DND-41 (cell line): ENCODE measurements at regions not wholly inside any gene's neighbourhood (a gene's known extent, or its start where the extent isn't known, plus 50 kb on each side); places are given as distances from the start of the nearest gene placed in this dataset.

ENCODE experiments used
- ATAC-seq: fragments of 200-7000 bp; cut with Tn5 transposase; 3 replicates; pipeline ENCODE4 v1.9.1; 2021; ENCODE audit warnings: low read depth; ENCODE audit not compliant: insufficient read depth
- DNase-seq: peaks from one replicate; pipeline ENCODE4 v3.0.0-alpha.2; 2020
- H2AFZ ChIP-seq: 2 replicates; pipeline ENCODE4 v1.6.0; 2012; ENCODE audit warnings: low read depth, low read length
- H3K27ac ChIP-seq: 2 replicates; pipeline ENCODE4 v1.5.1; 2012; ENCODE audit warnings: low read length, inconsistent platforms
- H3K27me3 ChIP-seq: fragments of 200-600 bp; sonication (generic); 2 replicates; pipeline ENCODE4 v1.6.0; 2012; ENCODE audit warnings: low read length, mild to moderate bottlenecking, inconsistent platforms; ENCODE audit not compliant: insufficient read depth, poor library complexity
- H3K36me3 ChIP-seq: 2 replicates; pipeline ENCODE4 v1.5.1; 2012; ENCODE audit warnings: low read length, inconsistent platforms; ENCODE audit not compliant: insufficient read depth
- H3K4me1 ChIP-seq: 2 replicates; pipeline ENCODE4 v1.5.1; 2012; ENCODE audit warnings: mild to moderate bottlenecking, low read length; ENCODE audit not compliant: insufficient read depth
- H3K4me2 ChIP-seq: 2 replicates; pipeline ENCODE4 v1.6.0; 2012; ENCODE audit warnings: mild to moderate bottlenecking, moderate library complexity, low read length, inconsistent platforms; ENCODE audit not compliant: insufficient read depth
- H3K4me3 ChIP-seq, 2 experiments: fragments of 200-600 bp in 1 of 2; shearing (Covaris generic) in 1 of 2; 2 replicates each; pipeline ENCODE4 v1.5.1; 2012 to 2016; ENCODE audit warnings: inconsistent platforms in 2 of 2, low read length in 2 of 2, mild to moderate bottlenecking in 2 of 2, low read depth in 1 of 2, moderate library complexity in 1 of 2
- H3K79me2 ChIP-seq: 2 replicates; pipeline ENCODE4 v1.6.0; 2012; ENCODE audit warnings: low read length, inconsistent platforms; ENCODE audit not compliant: insufficient read depth
- H3K9ac ChIP-seq: 2 replicates; pipeline ENCODE4 v1.6.0; 2012; ENCODE audit warnings: low read depth, mild to moderate bottlenecking, inconsistent platforms, low read length, moderate library complexity
- H3K9me3 ChIP-seq: 2 replicates; pipeline ENCODE4 v1.5.1; 2012; ENCODE audit warnings: low read length, moderate library complexity, mild to moderate bottlenecking, inconsistent platforms; ENCODE audit not compliant: insufficient read depth, severe bottlenecking
- H4K20me1 ChIP-seq: 2 replicates; pipeline ENCODE4 v1.6.0; 2012; ENCODE audit warnings: low read length; ENCODE audit not compliant: insufficient read depth
- EZH2 ChIP-seq: IDR thresholded peaks from 3 replicates; pipeline ENCODE4 v1.6.1; 2012; ENCODE audit warnings: borderline replicate concordance, low read depth, mild to moderate bottlenecking, moderate library complexity, low read length, inconsistent platforms; ENCODE audit not compliant: severe bottlenecking
- TF ChIP-seq, protein P1 (sequence below): IDR thresholded peaks from 2 replicates; pipeline ENCODE4 v1.5.1; 2012; ENCODE audit warnings: borderline replicate concordance, low read length, moderate library complexity, mild to moderate bottlenecking; ENCODE audit not compliant: poor library complexity, severe bottlenecking; ENCODE audit errors: extremely low read depth

DNA sequence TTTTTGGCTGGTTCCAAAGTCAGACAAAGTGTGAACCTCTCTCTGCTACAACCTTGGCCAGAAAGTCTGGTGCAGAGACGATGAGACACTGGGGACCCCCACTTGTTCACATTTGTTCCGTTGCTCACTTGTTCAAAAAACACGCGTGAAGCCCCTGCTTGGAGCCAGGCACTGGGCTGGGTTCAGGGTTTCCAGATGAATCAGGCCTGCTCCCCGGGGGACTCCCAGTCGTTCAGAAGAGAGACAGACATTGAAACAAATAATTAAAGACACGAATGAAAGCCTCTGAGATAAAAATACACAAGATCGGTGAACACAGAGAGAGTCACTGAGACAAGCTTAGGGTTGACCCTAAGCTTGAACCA, 101.5 kb upstream of the RUNX3 start:
- Histone ChIP-seq H3K36me3 (no peaks in the 10 kb centered on the region), H3K9ac (no peak overlapping the region), H3K4me1 (no peaks in the 10 kb centered on the region), H3K27ac (no peak overlapping the region), H2AFZ (no peak overlapping the region), H3K4me2 (no peak overlapping the region), H3K79me2 (no peaks in the 10 kb centered on the region), H3K9me3 (no peaks in the 10 kb centered on the region), H4K20me1 (no peaks in the 10 kb centered on the region; the same call in 1 of the 2 replicates), H3K4me3 (no peak overlapping the region), H3K27me3 (no peaks in the 10 kb centered on the region)
- no peak for ATAC-seq
- TF ChIP-seq, protein P1, sequence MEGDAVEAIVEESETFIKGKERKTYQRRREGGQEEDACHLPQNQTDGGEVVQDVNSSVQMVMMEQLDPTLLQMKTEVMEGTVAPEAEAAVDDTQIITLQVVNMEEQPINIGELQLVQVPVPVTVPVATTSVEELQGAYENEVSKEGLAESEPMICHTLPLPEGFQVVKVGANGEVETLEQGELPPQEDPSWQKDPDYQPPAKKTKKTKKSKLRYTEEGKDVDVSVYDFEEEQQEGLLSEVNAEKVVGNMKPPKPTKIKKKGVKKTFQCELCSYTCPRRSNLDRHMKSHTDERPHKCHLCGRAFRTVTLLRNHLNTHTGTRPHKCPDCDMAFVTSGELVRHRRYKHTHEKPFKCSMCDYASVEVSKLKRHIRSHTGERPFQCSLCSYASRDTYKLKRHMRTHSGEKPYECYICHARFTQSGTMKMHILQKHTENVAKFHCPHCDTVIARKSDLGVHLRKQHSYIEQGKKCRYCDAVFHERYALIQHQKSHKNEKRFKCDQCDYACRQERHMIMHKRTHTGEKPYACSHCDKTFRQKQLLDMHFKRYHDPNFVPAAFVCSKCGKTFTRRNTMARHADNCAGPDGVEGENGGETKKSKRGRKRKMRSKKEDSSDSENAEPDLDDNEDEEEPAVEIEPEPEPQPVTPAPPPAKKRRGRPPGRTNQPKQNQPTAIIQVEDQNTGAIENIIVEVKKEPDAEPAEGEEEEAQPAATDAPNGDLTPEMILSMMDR: no peak
- no peak for TF ChIP-seq EZH2
- no peak for DNase-seq

DNA sequence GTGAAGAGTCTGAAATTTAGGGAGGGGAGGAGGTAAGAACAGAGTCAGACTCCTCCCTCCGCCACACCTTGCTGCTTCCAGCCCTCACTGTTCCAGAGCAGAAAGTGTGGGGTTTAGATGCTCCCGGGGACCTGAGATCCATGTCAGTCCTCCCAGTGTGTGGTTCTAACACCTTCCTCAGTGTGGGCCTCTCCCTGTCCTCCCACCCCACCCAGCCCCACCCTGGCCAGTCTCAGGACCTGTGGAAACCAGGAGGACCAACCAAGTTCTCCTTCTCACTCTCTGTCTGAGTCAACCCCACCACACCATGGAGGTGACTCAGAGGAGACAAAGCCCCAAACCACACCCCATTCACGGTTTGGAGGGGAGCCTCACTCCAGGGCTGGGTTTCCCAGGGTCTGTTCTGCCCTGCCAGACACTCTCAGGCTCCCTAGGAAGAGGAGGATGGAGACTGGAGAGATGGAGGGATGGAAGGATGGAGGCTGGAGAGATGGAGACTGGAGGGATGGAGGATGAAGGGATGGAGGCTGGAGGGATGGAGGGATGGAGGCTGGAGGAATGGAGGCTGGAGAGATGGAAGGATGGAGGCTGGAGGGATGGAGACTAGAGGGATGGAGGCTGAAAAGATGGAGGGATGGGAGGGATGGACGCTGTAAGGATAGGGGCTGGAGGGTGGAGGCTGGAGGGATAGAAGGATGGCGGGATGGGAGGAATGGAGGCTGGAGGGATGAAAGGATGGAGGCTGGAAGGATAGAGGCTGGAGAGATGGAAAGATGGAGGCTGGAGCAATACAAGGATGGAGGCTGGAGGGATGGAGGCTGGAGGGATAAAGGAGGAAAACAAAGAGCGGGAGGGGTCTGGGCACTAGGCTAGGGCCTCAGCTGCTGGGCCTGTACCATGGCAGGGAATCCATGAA, 100.9 kb upstream of the RUNX3 start:
- no peaks in the 10 kb centered on the region for H3K9me3 ChIP-seq
- no peaks in the 10 kb centered on the region for H3K4me1 ChIP-seq
- no peak overlapping the region for H2AFZ ChIP-seq
- DNase-seq: no peak
- no peak overlapping the region for H3K9ac ChIP-seq
- no peak overlapping the region for H3K4me2 ChIP-seq
- H3K4me3 ChIP-seq: no peak overlapping the region
- 0 out of 3 replicates have a peak, but pooled peaks have one; percentile 50 for ATAC-seq
- H4K20me1 ChIP-seq: no peaks in the 10 kb centered on the region; the same call in 1 of the 2 replicates
- no peaks in the 10 kb centered on the region for H3K36me3 ChIP-seq
- TF ChIP-seq EZH2: no peak
- TF ChIP-seq, protein P1: no peak
- H3K79me2 ChIP-seq: no peaks in the 10 kb centered on the region
- no peak overlapping the region for H3K27ac ChIP-seq
- H3K27me3 ChIP-seq: no peaks in the 10 kb centered on the region

DNA sequence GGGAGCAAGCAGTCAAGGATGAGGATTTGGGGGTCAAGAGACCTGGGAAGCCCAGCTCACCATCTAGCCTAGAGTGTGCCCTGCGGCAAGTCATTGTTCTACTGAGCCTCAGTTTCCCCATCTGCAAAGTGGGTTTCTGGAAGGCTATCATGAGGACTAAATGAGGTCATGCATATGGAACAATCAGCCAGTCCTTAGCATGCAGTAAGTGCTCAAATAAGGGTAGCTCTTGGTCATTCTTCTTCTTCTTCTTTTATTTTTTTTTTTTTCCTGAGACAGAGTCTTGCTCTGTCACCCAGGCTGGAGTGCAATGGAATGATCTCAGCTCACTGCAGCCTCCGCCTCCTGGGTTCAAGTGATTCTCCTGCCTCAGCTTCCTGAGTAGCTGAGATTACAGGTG, 99.9 kb upstream of the RUNX3 start:
- no peaks in the 10 kb centered on the region for H3K9me3 ChIP-seq
- DNase-seq (no peak), ATAC-seq (no peak)
- no peak overlapping the region for H3K9ac ChIP-seq
- H3K4me1 ChIP-seq: no peaks in the 10 kb centered on the region
- no peak overlapping the region for H3K4me3 ChIP-seq
- no peaks in the 10 kb centered on the region for H3K79me2 ChIP-seq
- no peak overlapping the region for H3K4me2 ChIP-seq
- no peak overlapping the region for H3K27ac ChIP-seq
- H4K20me1 ChIP-seq: no peaks in the 10 kb centered on the region; the same call in 1 of the 2 replicates
- no peak overlapping the region for H2AFZ ChIP-seq
- H3K27me3 ChIP-seq: no peaks in the 10 kb centered on the region
- H3K36me3 ChIP-seq: no peaks in the 10 kb centered on the region
- TF ChIP-seq, protein P1: no peak
- TF ChIP-seq EZH2: no peak
